ENCODE measurements at regions not wholly inside any gene's neighbourhood (a gene's known extent, or its start where the extent isn't known, plus 50 kb on each side); places are given as distances from the start of the nearest gene placed in this dataset.

GRCh38 chr18:47595831-47596501, 334.5 kb downstream of the SMAD2 start:
- no peak for DNase-seq (ENCODE audit: low read depth)

GRCh38 chr18:47594621-47595086, 335.8 kb downstream of the SMAD2 start:
- DNase-seq (ENCODE audit: low read depth) = no peak

- no peak for DNase-seq (ENCODE audit: low read depth)
Measured at GRCh38 chr18:47593744-47594472, 336.6 kb downstream of the SMAD2 start.

GRCh38 chr18:47591429-47591828, 339.0 kb downstream of the SMAD2 start:
- DNase-seq (ENCODE audit: low read depth) = no peak

GRCh38 chr18:47587587-47587986, 336.1 kb upstream of the SKOR2 start:
- no peak for DNase-seq (ENCODE audit: low read depth)

- DNase-seq (ENCODE audit: low read depth) = no peak
Measured at GRCh38 chr18:47586418-47587070, 335.1 kb upstream of the SKOR2 start.

- DNase-seq (ENCODE audit: low read depth) = no peak
Measured at GRCh38 chr18:47585914-47586313, 334.5 kb upstream of the SKOR2 start.

- DNase-seq (ENCODE audit: low read depth) = no peak
Measured at GRCh38 chr18:47585136-47585535, 333.7 kb upstream of the SKOR2 start.

GRCh38 chr18:47582093-47582492, 330.6 kb upstream of the SKOR2 start:
- DNase-seq (ENCODE audit: low read depth) = no peak

- no peak for DNase-seq (ENCODE audit: low read depth)
Measured at GRCh38 chr18:47577520-47577919, 326.1 kb upstream of the SKOR2 start.

- DNase-seq (ENCODE audit: low read depth) = no peak
Measured at GRCh38 chr18:47574966-47575365, 323.5 kb upstream of the SKOR2 start.

- no peak for DNase-seq (ENCODE audit: low read depth)
Measured at GRCh38 chr18:47571957-47572356, 320.5 kb upstream of the SKOR2 start.

- DNase-seq (ENCODE audit: low read depth) = no peak
Measured at GRCh38 chr18:47566809-47567208, 315.3 kb upstream of the SKOR2 start.

- DNase-seq (ENCODE audit: low read depth) = no peak
Measured at GRCh38 chr18:47560723-47561715, 309.6 kb upstream of the SKOR2 start.

- no peak for DNase-seq (ENCODE audit: low read depth)
Measured at GRCh38 chr18:47558110-47558750, 306.8 kb upstream of the SKOR2 start.

- no peak for DNase-seq (ENCODE audit: low read depth)
Measured at GRCh38 chr18:47557160-47557559, 305.7 kb upstream of the SKOR2 start.

- no peak for DNase-seq (ENCODE audit: low read depth)
Measured at GRCh38 chr18:47552783-47553182, 301.3 kb upstream of the SKOR2 start.

GRCh38 chr18:47550611-47551010, 299.2 kb upstream of the SKOR2 start:
- DNase-seq (ENCODE audit: low read depth) = no peak

GRCh38 chr18:47549021-47549540, 297.6 kb upstream of the SKOR2 start:
- DNase-seq (ENCODE audit: low read depth) = no peak

GRCh38 chr18:47547539-47548202, 296.2 kb upstream of the SKOR2 start:
- no peak for DNase-seq (ENCODE audit: low read depth)

- DNase-seq (ENCODE audit: low read depth) = no peak
Measured at GRCh38 chr18:47545613-47546012, 294.2 kb upstream of the SKOR2 start.
